K562 (cell line): ENCODE measurements at regions not wholly inside any gene's neighbourhood (a gene's known extent, or its start where the extent isn't known, plus 50 kb on each side); places are given as distances from the start of the nearest gene placed in this dataset.
A peak's percentile ranks its signal among the peaks of the same experiment; 100 is the strongest.

Source experiments
- ATAC-seq: fragments of 200-7000 bp; cut with Tn5 transposase; 3 replicates; pipeline ENCODE4 v1.9.1; 2020; ENCODE audit warnings: moderate library complexity
- BruUV-seq: library from RNA; stranded (reverse); fragments of 400-500 nt; replicated peaks from 2 replicates; lab custom pipeline; 2021; lab: Mats Ljungman, UMichigan
- CTCF ChIA-PET: fragments of 300-600 bp; formaldehyde crosslinking; extraction: SDS; loops from one replicate; lab custom pipeline; 2021; ENCODE audit warnings: low intra/inter-chr PET ratio; lab: Yijun Ruan, JAX
- POLR2A ChIA-PET: fragments of 300-600, 350-650 bp; sonication (Branson Sonifier 250); formaldehyde crosslinking; extraction: SDS; loops from one replicate; lab custom pipeline; 2021; ENCODE audit warnings: antibody characterized with exemption, inconsistent platforms; lab: Yijun Ruan, JAX
- DNase-seq, 4 experiments: peaks; one replicate each; pipeline versions ENCODE4 v3.0.0 to v3.0.0-alpha.2; 2011 to 2018; ENCODE audit warnings: low spot score in 3 of 4, mixed read lengths in 3 of 4; ENCODE audit errors: extremely low read depth in 1 of 4
- FAIRE-seq: peaks from 2 replicates; lab custom pipeline; 2011; peaks lifted over from hg19 to GRCh38; lab: Jason Lieb, UNC
- H2AFZ ChIP-seq: 2 replicates; pipeline ENCODE4 v1.6.0; 2011; ENCODE audit warnings: low read depth, low read length, control low read depth, inconsistent platforms
- H3K27ac ChIP-seq: fragments of 200-600 bp; 3 replicates; pipeline ENCODE4 v1.8.0; 2011; ENCODE audit warnings: low read depth, mild to moderate bottlenecking, control low read depth, inconsistent platforms, low read length, moderate library complexity, mixed read lengths; ENCODE audit errors: extremely low read depth
- H3K27me3 ChIP-seq, 2 experiments: fragments of 300-600 bp in 1 of 2; 2 replicates in 1 of 2; 3 replicates in 1 of 2; pipeline versions ENCODE4 v1.6.0 to v1.8.0; 2011; ENCODE audit warnings: inconsistent platforms in 2 of 2, low read length in 2 of 2, mild to moderate bottlenecking in 1 of 2, mixed read lengths in 1 of 2, moderate library complexity in 1 of 2; ENCODE audit not compliant: control insufficient read depth in 2 of 2, insufficient read depth in 2 of 2
- H3K36me3 ChIP-seq: fragments of 300-600 bp; 3 replicates; pipeline ENCODE4 v1.8.0; 2011; ENCODE audit warnings: mild to moderate bottlenecking, low read length, inconsistent platforms; ENCODE audit not compliant: control insufficient read depth, insufficient read depth
- H3K4me1 ChIP-seq, 2 experiments: fragments of 200-600 bp in 1 of 2; replicated peaks in 1 of 2; 2 replicates in 1 of 2; 3 replicates in 1 of 2; pipeline versions ENCODE4 v1.5.1 to v1.8.0; 2011; ENCODE audit warnings: inconsistent platforms in 2 of 2, low read length in 2 of 2, mild to moderate bottlenecking in 1 of 2, mixed read lengths in 1 of 2, moderate library complexity in 1 of 2; ENCODE audit not compliant: control insufficient read depth in 2 of 2, insufficient read depth in 2 of 2
- H3K4me2 ChIP-seq: 2 replicates; pipeline ENCODE4 v1.6.1; 2011; ENCODE audit warnings: low read length, control low read depth, inconsistent platforms, mixed read lengths; ENCODE audit not compliant: insufficient read depth
- H3K4me3 ChIP-seq: fragments of 200-600 bp; sonication (generic), shearing (Covaris generic); 2 replicates; pipeline ENCODE4 v1.5.1; 2016; ENCODE audit warnings: control low read depth, inconsistent platforms
- H3K79me2 ChIP-seq: fragments of 200-600 bp; 3 replicates; pipeline ENCODE4 v1.8.0; 2011; ENCODE audit warnings: low read length, inconsistent platforms; ENCODE audit not compliant: control insufficient read depth, insufficient read depth
- H3K9ac ChIP-seq, 2 experiments: 2 replicates each; pipeline versions ENCODE4 v1.6.0 to v1.6.1; 2011; ENCODE audit warnings: low read depth in 2 of 2, low read length in 2 of 2, control low read depth in 1 of 2, inconsistent platforms in 1 of 2, mild to moderate bottlenecking in 1 of 2, mixed read lengths in 1 of 2; ENCODE audit not compliant: insufficient read depth in 1 of 2
- H3K9me1 ChIP-seq: one replicate; pipeline ENCODE4 v1.6.0; 2011; ENCODE audit warnings: inconsistent platforms, mild to moderate bottlenecking, low read length, moderate library complexity; ENCODE audit not compliant: control insufficient read depth, insufficient read depth
- H3K9me3 ChIP-seq: replicated peaks from 2 replicates; pipeline ENCODE4 v1.5.1; 2011; ENCODE audit warnings: low read depth, low read length, inconsistent platforms; ENCODE audit not compliant: control insufficient read depth, insufficient read depth
- H4K20me1 ChIP-seq: replicated peaks from 2 replicates; pipeline ENCODE4 v1.6.1; 2011; ENCODE audit warnings: low read length, inconsistent platforms, mixed read lengths; ENCODE audit not compliant: control insufficient read depth, insufficient read depth
- C11orf30 ChIP-seq: fragments of 450-650 bp; IDR thresholded peaks from 2 replicates; pipeline ENCODE4 v1.6.1; 2016; ENCODE audit warnings: low read depth, mild to moderate bottlenecking
- CBX5 ChIP-seq: IDR thresholded peaks from 2 replicates; pipeline ENCODE4 v1.6.1; 2014; ENCODE audit warnings: low read depth, borderline replicate concordance
- CEBPG ChIP-seq, 3 experiments: fragments of 200-800 bp in 1 of 3; sonication (Bioruptor generic) in 1 of 3; sonication (generic) in 1 of 3; formaldehyde crosslinking in 1 of 3; IDR thresholded peaks in 2 of 3; conservative IDR thresholded peaks in 1 of 3; 2 replicates each; pipeline versions ENCODE4 v1.6.1 to v1.8.0; 2016 to 2022; ENCODE audit warnings: missing compliant biosample characterization in 2 of 3, missing genetic modification characterization in 2 of 3, mild to moderate bottlenecking in 1 of 3, missing genetic modification reagents in 1 of 3
- HLTF ChIP-seq: fragments of 450-650 bp; IDR thresholded peaks from 2 replicates; pipeline ENCODE4 v1.6.1; 2016
- MAFF ChIP-seq: IDR thresholded peaks from 2 replicates; pipeline ENCODE4 v1.6.1; 2012; ENCODE audit warnings: low read length, improper control_type of control experiment
- MAFG ChIP-seq: fragments of 450-650 bp; conservative IDR thresholded peaks from 2 replicates; pipeline ENCODE4 v1.6.1; 2016; ENCODE audit warnings: missing genetic modification characterization, missing compliant biosample characterization
- MAFK ChIP-seq: IDR thresholded peaks from 2 replicates; pipeline ENCODE4 v1.6.1; 2011; ENCODE audit warnings: low read length, improper control_type of control experiment
- MXI1 ChIP-seq: IDR thresholded peaks from 2 replicates; pipeline ENCODE4 v1.6.1; 2011; ENCODE audit warnings: low read depth, mild to moderate bottlenecking, improper control_type of control experiment, low read length
- NR3C1 ChIP-seq: sonication (generic); formaldehyde crosslinking; IDR thresholded peaks from 2 replicates; pipeline ENCODE4 v1.8.1; 2022; ENCODE audit warnings: missing genetic modification reagents
- POLR2G ChIP-seq: fragments of 200-400 bp; formaldehyde crosslinking; IDR thresholded peaks from 2 replicates; pipeline ENCODE4 v1.6.1; 2017; ENCODE audit warnings: low read depth, mild to moderate bottlenecking, antibody characterized with exemption, low read length, moderate library complexity
- RBM15 ChIP-seq: fragments of 200-400 bp; formaldehyde crosslinking; IDR thresholded peaks from 2 replicates; pipeline ENCODE4 v1.6.1; 2018; ENCODE audit warnings: mild to moderate bottlenecking, low read length, moderate library complexity; ENCODE audit not compliant: insufficient read depth
- SAFB2 ChIP-seq: fragments of 200-400 bp; formaldehyde crosslinking; IDR thresholded peaks from 2 replicates; pipeline ENCODE4 v1.6.1; 2018; ENCODE audit warnings: borderline replicate concordance, low read length, low read depth, moderate library complexity; ENCODE audit not compliant: severe bottlenecking
- SMARCC2 ChIP-seq: fragments of 450-650 bp; IDR thresholded peaks from 2 replicates; pipeline ENCODE4 v1.6.1; 2017; ENCODE audit warnings: antibody characterized with exemption, moderate library complexity, mild to moderate bottlenecking, low read depth
- SRSF3 ChIP-seq: fragments of 200-400 bp; formaldehyde crosslinking; IDR thresholded peaks from 2 replicates; pipeline ENCODE4 v1.6.1; 2016; ENCODE audit warnings: mild to moderate bottlenecking, low read length, moderate library complexity; ENCODE audit not compliant: insufficient read depth
- TCF3 ChIP-seq: sonication (generic); formaldehyde crosslinking; IDR thresholded peaks from 2 replicates; pipeline ENCODE4 v1.4.0; 2020; ENCODE audit warnings: mild to moderate bottlenecking, missing genetic modification reagents
- TCF7 ChIP-seq: sonication (generic); IDR thresholded peaks from 2 replicates; pipeline ENCODE4 v1.6.1; 2016; ENCODE audit warnings: antibody characterized with exemption, borderline replicate concordance
- ZC3H11A ChIP-seq: IDR thresholded peaks from 2 replicates; pipeline ENCODE4 v1.6.1; 2012; ENCODE audit warnings: low read depth, low read length, improper control_type of control experiment
- ZFP36 ChIP-seq: fragments of 150-350 bp; IDR thresholded peaks from 2 replicates; pipeline ENCODE4 v1.6.1; 2018; ENCODE audit warnings: low read length, low read depth; ENCODE audit not compliant: partially characterized antibody
- ZNF316 ChIP-seq: fragments of 450-650 bp; IDR thresholded peaks from 2 replicates; pipeline ENCODE4 v1.6.1; 2016
- ZNF384 ChIP-seq: IDR thresholded peaks from 2 replicates; pipeline ENCODE4 v1.6.1; 2012; ENCODE audit warnings: low read depth, low read length, improper control_type of control experiment
- ZNF695 ChIP-seq: fragments of 450-650 bp; formaldehyde crosslinking; IDR thresholded peaks from 2 replicates; pipeline ENCODE4 v1.4.0; 2020; ENCODE audit warnings: mild to moderate bottlenecking, moderate library complexity
- WGBS: fragments of 100-300 bp; shearing (Covaris generic); methylation state at CpG from one replicate; pipeline ENCODE4 v1.1.6; 2016; ENCODE audit warnings: low coverage, mixed read lengths; ENCODE audit not compliant: insufficient coverage; ENCODE audit errors: missing lambda C conversion rate; 5-methylcytosine and 5-hydroxymethylcytosine counted together
- in situ Hi-C: fragments of 300-500 bp; cut with MboI; formaldehyde crosslinking; loops from 4 replicates; pipeline ENCODE4 v1.15.0; 2018; ENCODE audit warnings: inconsistent platforms, mixed read lengths
- intact Hi-C: fragments of 100-400 bp; cut with micrococcal nuclease; formaldehyde crosslinking; loops from 2 replicates; pipeline ENCODE4 v1.14.2; 2022

DNA sequence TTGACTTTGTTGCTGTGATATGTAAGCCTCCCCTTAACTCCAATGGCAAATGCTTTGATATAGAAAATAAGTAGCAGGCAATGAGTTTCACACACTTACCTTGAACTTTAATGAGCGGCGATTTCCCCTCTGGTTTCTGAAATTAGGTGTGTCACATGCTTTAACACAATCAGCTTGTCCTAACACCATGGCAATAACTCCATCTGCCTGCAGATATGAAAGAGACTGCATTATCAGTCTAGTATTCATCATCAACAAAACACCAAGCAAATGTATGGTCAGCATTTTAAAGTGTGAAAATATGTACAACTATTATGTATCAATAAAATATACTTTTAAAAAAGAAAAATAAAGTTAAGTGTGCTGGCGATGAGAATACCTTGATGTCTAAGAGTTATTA is 128.8 kb upstream of the FAM9B start (continued):
- TF ChIP-seq CBX5 (no peak), RBM15 (no peak), CEBPG (CRISPR knock-in tag; IDR thresholded peaks at IDR 0.05) (no peak), CEBPG (tag; conservative IDR thresholded peaks at IDR 0.05 in 1 of 2, IDR thresholded peaks at IDR 0.05 in 1 of 2) (no peak), NR3C1 (CRISPR knock-in tag) (no peak), TCF3 (no peak), ZFP36 (no peak), ZNF384 (no peak), SRSF3 (no peak)

DNA sequence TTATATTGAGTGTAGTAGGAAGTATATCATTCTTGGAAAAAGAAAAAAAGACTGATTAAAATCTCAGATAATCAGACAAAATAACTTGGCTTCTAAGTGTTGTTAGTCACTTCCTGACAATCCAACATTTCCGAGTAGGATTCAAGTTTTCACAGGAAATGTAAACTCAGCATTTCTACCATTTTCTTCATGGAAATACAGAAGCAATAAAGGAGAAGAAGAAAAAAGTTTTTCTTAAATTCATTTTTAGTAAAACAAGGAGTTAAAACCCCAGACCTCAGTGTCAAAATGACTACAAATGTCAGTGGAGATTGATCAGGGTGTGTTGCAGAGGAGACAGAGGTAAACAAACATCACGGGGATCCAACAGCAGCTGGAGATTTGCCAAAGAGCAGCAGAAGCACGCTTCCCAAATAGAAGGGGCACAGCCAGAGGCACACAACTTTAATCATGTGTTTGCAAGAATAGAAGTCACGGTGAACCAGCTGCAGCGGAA is 129.3 kb upstream of the FAM9B start:
- Histone ChIP-seq H3K27me3 (no peaks in the 10 kb centered on the region; a peak in 1 of 5 replicates), H3K4me2 (no peak overlapping the region), H3K9ac (no peak overlapping the region), H3K4me3 (no peak overlapping the region), H3K4me1 (no peaks in the 10 kb centered on the region), H3K79me2 (no peaks in the 10 kb centered on the region), H2AFZ (no peak overlapping the region), H3K9me1 (no peaks in the 10 kb centered on the region), H3K27ac (no peak overlapping the region), H3K9me3 (no peaks in the 10 kb centered on the region), H3K36me3 (no peaks in the 10 kb centered on the region), H4K20me1 (no peaks in the 10 kb centered on the region)
- in situ Hi-C loops = no loop called here
- intact Hi-C loops = no loop called here
- POLR2A ChIA-PET = no interaction called here
- 0% methylated on average over 5 of the region's 5 CpGs for WGBS
- CTCF ChIA-PET = no interaction called here
- no peak for FAIRE-seq
- ATAC-seq = no peak
- TF ChIP-seq SAFB2 (no peak), TCF7 (no peak), ZNF695 (no peak), ZNF316 (peak; percentile 48), MAFG (peak; percentile 37; the same call in 1 of the 2 replicates), MAFK (0 out of 2 replicates have a peak, but pooled peaks have one; percentile 29), C11orf30 (peak; percentile 42; the same call in 1 of the 2 replicates), MAFF (peak; percentile 40), HLTF (no peak), SMARCC2 (no peak), ZC3H11A (no peak), MXI1 (no peak), POLR2G (no peak)
- no peak for DNase-seq
- BruUV-seq = no TSS peak
